Subcutaneous adipose tissue (tissue), 1 donor: ENCODE measurements at regions not wholly inside any gene's neighbourhood (a gene's known extent, or its start where the extent isn't known, plus 50 kb on each side); places are given as distances from the start of the nearest gene placed in this dataset.

Experiments used
- TF ChIP-seq, protein P1 (sequence below): fragments of 450-650 bp; IDR thresholded peaks from one replicate; pipeline ENCODE4 v1.5.1; 2016; ENCODE audit warnings: low read depth, mild to moderate bottlenecking, control low read depth, antibody characterized with exemption, moderate library complexity

DNA sequence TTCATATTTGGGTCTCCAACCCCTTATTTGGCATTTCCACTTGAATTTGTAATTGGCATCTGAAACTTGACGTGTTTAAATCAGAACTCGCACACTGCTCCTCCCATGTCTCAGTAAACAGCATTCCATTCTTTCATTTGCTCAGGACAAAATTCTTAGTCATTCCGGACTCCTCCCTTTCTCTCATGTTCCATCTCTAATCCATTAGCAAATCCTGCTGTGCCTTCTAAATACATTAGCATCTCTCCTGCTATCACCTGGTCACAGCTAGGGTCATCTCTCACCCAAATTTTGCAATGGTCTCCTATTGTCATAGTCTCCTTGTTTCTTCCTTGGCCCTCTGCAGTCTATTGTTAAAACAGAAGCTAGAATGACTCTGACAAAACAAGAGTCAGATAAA, 119.9 kb upstream of the CADPS start:
- TF ChIP-seq, protein P1, sequence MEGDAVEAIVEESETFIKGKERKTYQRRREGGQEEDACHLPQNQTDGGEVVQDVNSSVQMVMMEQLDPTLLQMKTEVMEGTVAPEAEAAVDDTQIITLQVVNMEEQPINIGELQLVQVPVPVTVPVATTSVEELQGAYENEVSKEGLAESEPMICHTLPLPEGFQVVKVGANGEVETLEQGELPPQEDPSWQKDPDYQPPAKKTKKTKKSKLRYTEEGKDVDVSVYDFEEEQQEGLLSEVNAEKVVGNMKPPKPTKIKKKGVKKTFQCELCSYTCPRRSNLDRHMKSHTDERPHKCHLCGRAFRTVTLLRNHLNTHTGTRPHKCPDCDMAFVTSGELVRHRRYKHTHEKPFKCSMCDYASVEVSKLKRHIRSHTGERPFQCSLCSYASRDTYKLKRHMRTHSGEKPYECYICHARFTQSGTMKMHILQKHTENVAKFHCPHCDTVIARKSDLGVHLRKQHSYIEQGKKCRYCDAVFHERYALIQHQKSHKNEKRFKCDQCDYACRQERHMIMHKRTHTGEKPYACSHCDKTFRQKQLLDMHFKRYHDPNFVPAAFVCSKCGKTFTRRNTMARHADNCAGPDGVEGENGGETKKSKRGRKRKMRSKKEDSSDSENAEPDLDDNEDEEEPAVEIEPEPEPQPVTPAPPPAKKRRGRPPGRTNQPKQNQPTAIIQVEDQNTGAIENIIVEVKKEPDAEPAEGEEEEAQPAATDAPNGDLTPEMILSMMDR = no peak

DNA sequence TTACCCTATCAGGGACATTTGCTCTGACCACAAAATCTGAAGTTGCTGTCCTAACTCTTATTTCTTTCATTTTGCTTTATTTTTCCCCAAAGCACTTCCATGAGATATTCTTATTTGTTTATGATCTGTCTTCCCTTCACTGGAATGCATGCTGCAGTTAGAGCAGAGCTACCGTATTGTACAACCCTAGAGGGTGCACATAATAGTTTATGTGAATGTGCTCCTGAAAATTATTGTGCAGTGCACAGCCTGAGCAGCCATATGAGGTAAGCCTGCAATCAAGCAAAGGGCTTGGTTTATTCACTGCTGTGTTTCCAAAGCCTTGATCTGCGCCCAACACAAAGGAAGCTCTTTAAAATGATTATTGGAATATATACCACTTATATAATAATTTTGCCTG, 120.3 kb upstream of the CADPS start:
- TF ChIP-seq, protein P1 = no peak

DNA sequence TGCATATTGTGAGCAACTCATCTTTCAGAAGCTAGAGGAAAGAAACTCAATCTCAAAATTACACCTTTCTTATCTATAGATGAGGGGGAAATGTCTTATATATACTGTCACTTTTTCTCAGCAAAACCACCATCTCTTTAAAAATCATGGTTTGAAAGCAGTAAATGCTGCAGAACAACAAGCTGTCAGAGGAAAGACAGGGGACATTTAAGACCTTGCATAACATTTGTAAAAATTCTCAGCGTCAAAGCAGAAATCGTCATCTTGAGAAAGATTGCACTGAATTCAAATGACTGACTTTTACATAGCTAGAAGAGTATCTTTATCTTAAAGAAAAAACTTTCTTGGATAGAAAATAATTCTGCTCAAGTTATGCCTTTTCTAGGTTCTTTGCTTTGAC, 122.2 kb upstream of the CADPS start:
- TF ChIP-seq, protein P1 = no peak

DNA sequence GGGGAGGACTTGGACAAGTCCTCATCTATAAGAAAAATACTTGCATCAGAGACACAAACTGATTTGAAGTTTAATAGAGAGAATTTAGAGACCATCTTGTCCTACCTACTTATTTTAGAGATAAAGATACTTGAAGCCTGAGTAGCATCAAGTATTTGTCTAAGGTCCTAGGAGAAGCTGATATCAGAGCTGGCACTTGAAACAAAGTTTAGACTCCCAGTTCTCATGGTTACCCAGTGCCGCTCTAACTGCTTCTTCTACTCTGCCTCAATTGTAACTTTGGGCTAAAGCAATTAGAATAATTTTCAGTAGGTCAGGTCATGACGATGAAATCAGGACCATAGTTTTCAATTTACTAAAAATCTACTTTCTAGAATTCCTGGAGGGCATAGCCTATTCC, 123.9 kb upstream of the CADPS start:
- TF ChIP-seq, protein P1 = no peak

DNA sequence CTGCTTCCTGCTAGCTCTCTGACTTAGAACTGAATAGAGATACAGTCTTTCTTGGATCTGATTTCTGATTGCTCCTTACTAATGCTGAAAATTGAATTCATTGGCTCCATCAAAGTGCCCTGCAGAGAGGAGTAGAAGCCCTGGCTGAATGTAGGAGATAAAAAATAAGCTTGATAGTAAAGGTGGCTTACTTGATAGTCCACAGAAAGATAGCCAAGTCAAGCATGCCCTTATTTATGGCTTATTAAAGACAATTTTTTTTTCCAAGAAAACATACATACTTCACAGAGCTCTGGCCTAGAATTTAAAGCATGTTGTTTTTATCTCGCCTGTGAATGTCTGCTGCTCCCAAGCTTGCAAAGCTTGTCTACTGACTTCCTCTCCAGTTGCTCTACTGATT, 124.6 kb upstream of the CADPS start:
- TF ChIP-seq, protein P1 = no peak

DNA sequence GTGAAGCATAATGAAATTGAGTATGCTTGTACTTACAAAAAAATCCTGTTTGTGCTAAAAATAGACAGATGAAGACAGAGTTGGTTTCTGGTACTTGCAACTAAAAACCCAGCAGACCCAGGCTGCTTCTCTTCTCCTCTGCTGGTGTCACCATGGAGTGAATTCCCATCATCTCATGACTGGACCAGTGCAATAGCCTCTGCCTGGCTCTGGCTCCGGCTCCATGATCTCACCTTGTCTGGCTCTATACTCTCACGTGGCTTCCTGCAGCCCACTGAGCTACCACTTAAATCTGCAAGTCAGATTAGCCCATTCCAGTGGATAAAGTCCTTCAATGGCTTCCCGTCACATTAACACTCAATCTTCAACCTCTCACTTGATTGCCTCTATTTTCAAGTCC, 129.2 kb upstream of the CADPS start:
- TF ChIP-seq, protein P1 = no peak

DNA sequence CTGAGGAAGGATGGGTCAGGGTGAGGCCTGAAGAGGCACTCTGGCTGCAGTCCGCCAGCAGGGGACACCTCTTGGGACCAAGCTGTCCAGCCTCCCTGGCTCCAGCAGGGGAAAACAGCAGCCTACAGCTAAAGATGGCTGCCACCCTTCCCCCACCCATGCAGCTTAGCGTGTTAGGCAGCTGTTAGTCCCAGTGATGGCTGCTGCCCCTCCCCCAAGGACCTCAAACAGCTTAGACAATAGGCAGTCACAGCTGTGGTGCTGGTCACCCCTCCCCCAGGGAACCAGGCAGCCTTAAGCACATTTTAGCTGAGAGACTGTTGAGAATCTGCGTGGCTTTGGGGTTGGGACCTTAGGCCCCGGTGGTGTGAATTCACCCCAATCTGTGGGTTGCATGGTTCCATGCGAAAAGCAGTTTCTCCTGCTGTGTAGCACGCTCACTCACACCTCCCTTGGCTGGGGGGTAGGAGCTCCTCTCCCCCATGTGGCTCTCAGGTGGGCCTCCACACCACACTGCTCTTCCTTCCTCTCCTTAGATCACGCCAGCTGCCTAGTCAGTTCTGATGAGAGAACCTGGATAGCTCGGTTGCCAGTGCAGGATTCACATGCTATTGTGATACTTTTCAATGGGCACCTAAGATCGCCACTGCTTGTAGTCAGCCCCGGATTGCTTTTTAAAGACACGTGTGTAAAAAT, 140.5 kb upstream of the CADPS start:
- TF ChIP-seq, protein P1 = no peak
